SK-N-SH (cell line): ENCODE measurements at regions not wholly inside any gene's neighbourhood (a gene's known extent, or its start where the extent isn't known, plus 50 kb on each side); places are given as distances from the start of the nearest gene placed in this dataset.

ENCODE experiments used
- CTCF ChIA-PET: fragments of 300-600, 350-600 bp; formaldehyde crosslinking; extraction: SDS; loops from one replicate; lab custom pipeline; 2021; lab: Yijun Ruan, JAX
- POLR2A ChIA-PET: fragments of 350-600 bp; sonication (Branson Sonifier 250); formaldehyde crosslinking; extraction: SDS; loops from one replicate; lab custom pipeline; 2020; ENCODE audit warnings: antibody characterized with exemption, inconsistent platforms; lab: Yijun Ruan, JAX
- DNase-seq: peaks from one replicate; pipeline ENCODE4 v3.0.0; 2012
- H2AFZ ChIP-seq: fragments of 200-600 bp; sonication (generic); 2 replicates; pipeline ENCODE4 v1.8.1; 2016; ENCODE audit warnings: antibody characterized with exemption, mild to moderate bottlenecking, low read depth
- H3F3A ChIP-seq: fragments of 200-600 bp; sonication (generic); replicated peaks from 2 replicates; pipeline ENCODE3; 2016; ENCODE audit warnings: antibody characterized with exemption, mild to moderate bottlenecking; ENCODE audit not compliant: insufficient read depth
- H3K27ac ChIP-seq, 2 experiments: fragments of 200-500 bp in 1 of 2; fragments of 200-600 bp in 1 of 2; sonication (Bioruptor generic) in 1 of 2; sonication (generic), shearing (Covaris generic) in 1 of 2; 2 replicates each; pipeline versions ENCODE4 v1.5.1 to v1.6.1; 2014 to 2016; ENCODE audit warnings: low read depth in 2 of 2, inconsistent platforms in 1 of 2, low read length in 1 of 2, mild to moderate bottlenecking in 1 of 2, mixed read lengths in 1 of 2
- H3K27me3 ChIP-seq: fragments of 200-600 bp; sonication (generic), shearing (Covaris generic); 2 replicates; pipeline ENCODE4 v1.6.1; 2016; ENCODE audit warnings: mixed run types; ENCODE audit not compliant: insufficient read depth
- H3K36me3 ChIP-seq, 2 experiments: fragments of 200-500 bp in 1 of 2; fragments of 200-600 bp in 1 of 2; sonication (Bioruptor generic) in 1 of 2; sonication (generic) in 1 of 2; replicated peaks in 1 of 2; 2 replicates each; pipeline versions ENCODE3 to v1.5.1; 2014 to 2016; ENCODE audit warnings: low read length in 1 of 2, mild to moderate bottlenecking in 1 of 2; ENCODE audit not compliant: insufficient read depth in 2 of 2, control insufficient read depth in 1 of 2
- H3K4me1 ChIP-seq, 2 experiments: fragments of 200-500 bp in 1 of 2; fragments of 200-600 bp in 1 of 2; sonication (Bioruptor generic) in 1 of 2; sonication (generic), shearing (Covaris generic) in 1 of 2; 2 replicates each; pipeline versions ENCODE4 v1.5.1 to v1.6.1; 2014 to 2016; ENCODE audit warnings: low read depth in 1 of 2, low read length in 1 of 2, mixed run types in 1 of 2; ENCODE audit not compliant: insufficient read depth in 2 of 2, control insufficient read depth in 1 of 2
- H3K4me2 ChIP-seq: fragments of 200-600 bp; sonication (generic), shearing (Covaris generic); 2 replicates; pipeline ENCODE4 v1.6.1; 2017; ENCODE audit warnings: mixed run types
- H3K4me3 ChIP-seq, 2 experiments: fragments of 200-500 bp in 1 of 2; fragments of 200-600 bp in 1 of 2; sonication (Bioruptor generic) in 1 of 2; sonication (generic), shearing (Covaris generic) in 1 of 2; 2 replicates each; pipeline versions ENCODE4 v1.5.1 to v1.8.1; 2014 to 2016; ENCODE audit warnings: low read depth in 2 of 2, inconsistent platforms in 1 of 2, low read length in 1 of 2, mild to moderate bottlenecking in 1 of 2, mixed read lengths in 1 of 2, moderate library complexity in 1 of 2
- H3K79me2 ChIP-seq: fragments of 200-600 bp; sonication (generic); 2 replicates; pipeline ENCODE4 v1.8.1; 2017; ENCODE audit warnings: mild to moderate bottlenecking; ENCODE audit not compliant: insufficient read depth
- H3K9ac ChIP-seq: fragments of 200-600 bp; sonication (generic); 2 replicates; pipeline ENCODE4 v1.6.1; 2017; ENCODE audit warnings: mixed run types
- H3K9me2 ChIP-seq: fragments of 200-600 bp; sonication (generic); 2 replicates; pipeline ENCODE4 v1.6.1; 2017; ENCODE audit warnings: mixed run types
- H3K9me3 ChIP-seq: fragments of 200-600 bp; sonication (generic); 2 replicates; pipeline ENCODE4 v1.6.1; 2017; ENCODE audit warnings: mixed run types, mild to moderate bottlenecking, moderate library complexity
- H4K20me1 ChIP-seq: fragments of 200-600 bp; sonication (generic); 2 replicates; pipeline ENCODE4 v1.6.1; 2017; ENCODE audit warnings: mild to moderate bottlenecking, mixed run types; ENCODE audit not compliant: insufficient read depth
- EP300 ChIP-seq, 2 experiments: IDR thresholded peaks; 2 replicates each; pipeline versions ENCODE4 v1.4.0 to v1.6.1; 2012; ENCODE audit warnings: borderline replicate concordance in 1 of 2, low read depth in 1 of 2, low read length in 1 of 2
- EZH2phosphoT487 ChIP-seq: fragments of 200-600 bp; sonication (generic); IDR thresholded peaks from 2 replicates; pipeline ENCODE4 v1.6.1; 2017; ENCODE audit warnings: low read depth, mixed run types, mild to moderate bottlenecking, antibody characterized with exemption, moderate library complexity, borderline replicate concordance
- FOSL2 ChIP-seq: IDR thresholded peaks from 2 replicates; pipeline ENCODE4 v1.4.0; 2012; ENCODE audit warnings: low read depth, mild to moderate bottlenecking, moderate library complexity, borderline replicate concordance
- FOXM1 ChIP-seq: IDR thresholded peaks from 2 replicates; pipeline ENCODE4 v1.4.0; 2012; ENCODE audit warnings: low read depth, mild to moderate bottlenecking
- GATA2 ChIP-seq: sonication (generic); formaldehyde crosslinking; IDR thresholded peaks from 2 replicates; pipeline ENCODE4 v1.5.0; 2020; ENCODE audit warnings: mild to moderate bottlenecking, missing genetic modification reagents
- JUND ChIP-seq: IDR thresholded peaks from 2 replicates; pipeline ENCODE4 v1.4.0; 2012
- MEF2A ChIP-seq: IDR thresholded peaks from 2 replicates; pipeline ENCODE4 v1.4.0; 2012; ENCODE audit warnings: low read depth, borderline replicate concordance
- MXI1 ChIP-seq: IDR thresholded peaks from 2 replicates; pipeline ENCODE4 v1.6.1; 2012; ENCODE audit warnings: mild to moderate bottlenecking, low read depth, low read length, improper control_type of control experiment
- NFIC ChIP-seq: IDR thresholded peaks from 2 replicates; pipeline ENCODE4 v1.4.0; 2012; ENCODE audit warnings: borderline replicate concordance
- PBX3 ChIP-seq: IDR thresholded peaks from 2 replicates; pipeline ENCODE4; 2012
- RFX5 ChIP-seq: IDR thresholded peaks from 2 replicates; pipeline ENCODE4 v1.6.1; 2012; ENCODE audit warnings: mild to moderate bottlenecking, improper control_type of control experiment, low read length
- TAF1 ChIP-seq: IDR thresholded peaks from 2 replicates; pipeline ENCODE4 v1.6.1; 2012; ENCODE audit warnings: low read depth, mild to moderate bottlenecking, low read length, moderate library complexity, borderline replicate concordance
- TCF12 ChIP-seq: IDR thresholded peaks from 2 replicates; pipeline ENCODE4 v1.4.0; 2012
- TEAD4 ChIP-seq: IDR thresholded peaks from 2 replicates; pipeline ENCODE4 v1.4.0; 2012; ENCODE audit warnings: mild to moderate bottlenecking, borderline replicate concordance; ENCODE audit not compliant: insufficient read depth
- YY1 ChIP-seq: IDR thresholded peaks from 2 replicates; pipeline ENCODE4 v1.4.0; 2012; ENCODE audit warnings: low read depth, mild to moderate bottlenecking
- WGBS: methylation state at CpG from one replicate; pipeline ENCODE4 v1.1.6; 2017; ENCODE audit warnings: low lambda C conversion rate; 5-methylcytosine and 5-hydroxymethylcytosine counted together
- TF ChIP-seq, protein P1 (sequence below): IDR thresholded peaks from 2 replicates; pipeline ENCODE4 v1.6.1; 2012; ENCODE audit warnings: mild to moderate bottlenecking, low read depth, low read length, moderate library complexity
- TF ChIP-seq, protein P2 (sequence below): fragments of 200-600 bp; sonication (generic); IDR thresholded peaks from 2 replicates; pipeline ENCODE4 v1.6.1; 2017; ENCODE audit warnings: antibody characterized with exemption, mild to moderate bottlenecking, moderate library complexity
- TF ChIP-seq, protein P3 (sequence below): IDR thresholded peaks from 2 replicates; pipeline ENCODE4 v1.4.0; 2012; ENCODE audit warnings: low read depth, borderline replicate concordance

- Histone ChIP-seq H3K4me3 (no peak overlapping the region), H3K9ac (no peak overlapping the region), H3K9me3 (no peaks in the 10 kb centered on the region), H3K4me1 (no peaks in the 10 kb centered on the region), H3F3A (no peaks in the 10 kb centered on the region), H2AFZ (no peak overlapping the region), H3K9me2 (no peaks in the 10 kb centered on the region), H3K27me3 (no peaks in the 10 kb centered on the region), H3K79me2 (no peaks in the 10 kb centered on the region), H3K36me3 (no peaks in the 10 kb centered on the region), H3K27ac (no peak overlapping the region), H3K4me2 (no peak overlapping the region), H4K20me1 (no peaks in the 10 kb centered on the region)
- ChIA-PET CTCF (no interaction called here), POLR2A (no interaction called here)
- WGBS, result 55% methylated on average over 9 of the region's 9 CpGs
- DNase-seq, result no peak
- TF ChIP-seq GATA2 (no peak), EP300 (IDR thresholded peaks at IDR 0.05; ENCODE audit: borderline replicate concordance in 1 of 2, low read depth in 1 of 2, low read length in 1 of 2) (no peak), JUND (no peak), FOXM1 (no peak), PBX3 (no peak), MXI1 (no peak), TAF1 (no peak), TEAD4 (no peak), NFIC (no peak), FOSL2 (no peak)
- TF ChIP-seq, protein P1, sequence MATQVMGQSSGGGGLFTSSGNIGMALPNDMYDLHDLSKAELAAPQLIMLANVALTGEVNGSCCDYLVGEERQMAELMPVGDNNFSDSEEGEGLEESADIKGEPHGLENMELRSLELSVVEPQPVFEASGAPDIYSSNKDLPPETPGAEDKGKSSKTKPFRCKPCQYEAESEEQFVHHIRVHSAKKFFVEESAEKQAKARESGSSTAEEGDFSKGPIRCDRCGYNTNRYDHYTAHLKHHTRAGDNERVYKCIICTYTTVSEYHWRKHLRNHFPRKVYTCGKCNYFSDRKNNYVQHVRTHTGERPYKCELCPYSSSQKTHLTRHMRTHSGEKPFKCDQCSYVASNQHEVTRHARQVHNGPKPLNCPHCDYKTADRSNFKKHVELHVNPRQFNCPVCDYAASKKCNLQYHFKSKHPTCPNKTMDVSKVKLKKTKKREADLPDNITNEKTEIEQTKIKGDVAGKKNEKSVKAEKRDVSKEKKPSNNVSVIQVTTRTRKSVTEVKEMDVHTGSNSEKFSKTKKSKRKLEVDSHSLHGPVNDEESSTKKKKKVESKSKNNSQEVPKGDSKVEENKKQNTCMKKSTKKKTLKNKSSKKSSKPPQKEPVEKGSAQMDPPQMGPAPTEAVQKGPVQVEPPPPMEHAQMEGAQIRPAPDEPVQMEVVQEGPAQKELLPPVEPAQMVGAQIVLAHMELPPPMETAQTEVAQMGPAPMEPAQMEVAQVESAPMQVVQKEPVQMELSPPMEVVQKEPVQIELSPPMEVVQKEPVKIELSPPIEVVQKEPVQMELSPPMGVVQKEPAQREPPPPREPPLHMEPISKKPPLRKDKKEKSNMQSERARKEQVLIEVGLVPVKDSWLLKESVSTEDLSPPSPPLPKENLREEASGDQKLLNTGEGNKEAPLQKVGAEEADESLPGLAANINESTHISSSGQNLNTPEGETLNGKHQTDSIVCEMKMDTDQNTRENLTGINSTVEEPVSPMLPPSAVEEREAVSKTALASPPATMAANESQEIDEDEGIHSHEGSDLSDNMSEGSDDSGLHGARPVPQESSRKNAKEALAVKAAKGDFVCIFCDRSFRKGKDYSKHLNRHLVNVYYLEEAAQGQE, result no peak
- TF ChIP-seq, protein P2, sequence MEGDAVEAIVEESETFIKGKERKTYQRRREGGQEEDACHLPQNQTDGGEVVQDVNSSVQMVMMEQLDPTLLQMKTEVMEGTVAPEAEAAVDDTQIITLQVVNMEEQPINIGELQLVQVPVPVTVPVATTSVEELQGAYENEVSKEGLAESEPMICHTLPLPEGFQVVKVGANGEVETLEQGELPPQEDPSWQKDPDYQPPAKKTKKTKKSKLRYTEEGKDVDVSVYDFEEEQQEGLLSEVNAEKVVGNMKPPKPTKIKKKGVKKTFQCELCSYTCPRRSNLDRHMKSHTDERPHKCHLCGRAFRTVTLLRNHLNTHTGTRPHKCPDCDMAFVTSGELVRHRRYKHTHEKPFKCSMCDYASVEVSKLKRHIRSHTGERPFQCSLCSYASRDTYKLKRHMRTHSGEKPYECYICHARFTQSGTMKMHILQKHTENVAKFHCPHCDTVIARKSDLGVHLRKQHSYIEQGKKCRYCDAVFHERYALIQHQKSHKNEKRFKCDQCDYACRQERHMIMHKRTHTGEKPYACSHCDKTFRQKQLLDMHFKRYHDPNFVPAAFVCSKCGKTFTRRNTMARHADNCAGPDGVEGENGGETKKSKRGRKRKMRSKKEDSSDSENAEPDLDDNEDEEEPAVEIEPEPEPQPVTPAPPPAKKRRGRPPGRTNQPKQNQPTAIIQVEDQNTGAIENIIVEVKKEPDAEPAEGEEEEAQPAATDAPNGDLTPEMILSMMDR, result no peak
- TF ChIP-seq, all 33 proteins: peak for 0
Observed at GRCh38 chr3:25099666-25100065, 328.4 kb upstream of the RARB start.

- Histone ChIP-seq H3K4me1 (no peaks in the 10 kb centered on the region; a peak in 1 of 4 replicates), H4K20me1 (no peaks in the 10 kb centered on the region), H3K79me2 (no peaks in the 10 kb centered on the region), H3K36me3 (no peaks in the 10 kb centered on the region), H3K4me3 (no peak overlapping the region), H3K9ac (no peak overlapping the region), H2AFZ (no peak overlapping the region), H3K9me3 (no peaks in the 10 kb centered on the region), H3K4me2 (no peak overlapping the region), H3K9me2 (no peaks in the 10 kb centered on the region), H3K27me3 (no peaks in the 10 kb centered on the region), H3K27ac (no peak overlapping the region), H3F3A (no peaks in the 10 kb centered on the region)
- ChIA-PET CTCF (no interaction called here), POLR2A (no interaction called here)
- WGBS, result 51% methylated on average over 3 of the region's 3 CpGs
- DNase-seq, result no peak
- no peak for TF ChIP-seq PBX3
- no peak for TF ChIP-seq EZH2phosphoT487
- no peak for TF ChIP-seq TCF12
- TF ChIP-seq MEF2A, result no peak
- no peak for TF ChIP-seq RFX5
- no peak for TF ChIP-seq YY1
- TF ChIP-seq, protein P3, sequence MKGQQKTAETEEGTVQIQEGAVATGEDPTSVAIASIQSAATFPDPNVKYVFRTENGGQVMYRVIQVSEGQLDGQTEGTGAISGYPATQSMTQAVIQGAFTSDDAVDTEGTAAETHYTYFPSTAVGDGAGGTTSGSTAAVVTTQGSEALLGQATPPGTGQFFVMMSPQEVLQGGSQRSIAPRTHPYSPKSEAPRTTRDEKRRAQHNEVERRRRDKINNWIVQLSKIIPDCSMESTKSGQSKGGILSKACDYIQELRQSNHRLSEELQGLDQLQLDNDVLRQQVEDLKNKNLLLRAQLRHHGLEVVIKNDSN, result no peak
- no peak for TF ChIP-seq MXI1
- TF ChIP-seq, protein P2, result no peak
Observed at GRCh38 chr3:25103391-25103790, 324.7 kb upstream of the RARB start.
